IPS-NIHi7 (cell line): ENCODE measurements at regions not wholly inside any gene's neighbourhood (a gene's known extent, or its start where the extent isn't known, plus 50 kb on each side); places are given as distances from the start of the nearest gene placed in this dataset.
"Not testable (repeated sequence)": the region's sequence is repeated elsewhere in the genome, so short reads cannot be mapped to it uniquely, and the experiment has no call there.

Experiments used
- DNase-seq: peaks from one replicate; pipeline ENCODE4 v3.0.0; 2012; ENCODE audit warnings: mixed read lengths; ENCODE audit errors: extremely low spot score

GRCh38 chr12:25424211-25424731 is 128.8 kb downstream of the LMNTD1 start:
- DNase-seq, result no peak

GRCh38 chr12:25423355-25424050 is 129.6 kb downstream of the LMNTD1 start:
- DNase-seq, result no peak

DNA sequence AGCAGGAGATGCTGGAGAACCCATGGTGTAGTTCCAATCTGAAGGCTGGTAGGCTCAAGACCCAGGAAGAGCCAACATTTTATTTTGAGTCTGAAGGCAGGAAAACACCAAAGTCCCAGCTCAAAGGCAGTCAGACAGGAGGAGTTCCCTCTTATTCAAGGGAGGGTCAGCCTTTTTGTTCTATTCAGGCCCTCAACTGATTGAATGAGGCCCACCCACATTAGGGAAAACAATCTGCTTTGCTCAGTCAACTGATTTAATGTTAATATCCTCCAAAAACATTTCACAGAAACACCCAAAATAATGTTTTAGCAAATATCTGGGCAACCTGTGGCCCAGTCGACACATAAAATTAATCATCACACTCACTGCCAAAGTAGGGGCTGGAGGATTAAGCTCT is 130.8 kb downstream of the LMNTD1 start:
- DNase-seq, result no peak

DNA sequence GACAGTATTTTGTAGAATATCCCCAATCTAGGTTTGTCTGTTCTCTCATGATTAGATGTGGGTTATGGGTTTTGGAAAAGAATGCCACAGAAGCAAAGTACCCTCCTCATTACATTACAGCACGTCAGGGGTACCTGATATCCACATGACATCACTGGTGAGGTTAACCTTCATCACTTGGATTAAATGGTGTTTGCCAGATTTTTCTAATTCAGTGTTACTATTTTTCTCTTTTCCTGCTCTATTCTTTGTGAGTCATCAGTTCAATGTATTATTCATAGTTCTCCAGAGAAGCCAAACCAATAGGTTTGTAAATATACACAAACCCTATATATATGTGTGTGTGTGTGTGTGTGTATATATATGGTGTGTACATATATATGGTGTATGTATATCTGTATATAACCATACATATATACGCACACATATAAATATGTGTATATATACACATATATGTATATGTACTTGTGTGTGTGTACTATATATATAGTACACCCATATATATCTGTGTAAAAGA is 131.4 kb downstream of the LMNTD1 start:
- no peak for DNase-seq

DNA sequence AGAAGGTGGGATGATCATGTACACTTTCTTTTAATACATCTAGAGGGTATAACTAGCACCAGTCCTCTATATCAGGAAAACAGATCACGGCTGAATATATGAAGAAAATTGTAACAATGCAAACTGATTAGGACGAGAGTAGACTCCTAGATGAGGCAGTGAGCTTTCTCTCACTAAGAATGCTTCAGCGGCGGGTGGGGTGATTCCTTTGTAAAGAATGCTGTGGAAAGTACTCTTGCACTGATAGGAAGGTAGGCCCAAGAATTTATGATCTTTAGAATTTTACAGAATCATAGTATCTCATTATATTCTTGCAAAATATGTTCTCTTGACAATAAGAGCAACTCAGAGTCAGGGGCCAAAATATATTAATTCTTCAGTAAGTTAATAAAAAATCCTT is 133.0 kb downstream of the LMNTD1 start:
- DNase-seq, result no peak

- no peak for DNase-seq
Measured at GRCh38 chr12:25419595-25419994, 133.5 kb downstream of the LMNTD1 start.

- no peak for DNase-seq
Measured at GRCh38 chr12:25417071-25417470, 136.0 kb downstream of the LMNTD1 start.

DNA sequence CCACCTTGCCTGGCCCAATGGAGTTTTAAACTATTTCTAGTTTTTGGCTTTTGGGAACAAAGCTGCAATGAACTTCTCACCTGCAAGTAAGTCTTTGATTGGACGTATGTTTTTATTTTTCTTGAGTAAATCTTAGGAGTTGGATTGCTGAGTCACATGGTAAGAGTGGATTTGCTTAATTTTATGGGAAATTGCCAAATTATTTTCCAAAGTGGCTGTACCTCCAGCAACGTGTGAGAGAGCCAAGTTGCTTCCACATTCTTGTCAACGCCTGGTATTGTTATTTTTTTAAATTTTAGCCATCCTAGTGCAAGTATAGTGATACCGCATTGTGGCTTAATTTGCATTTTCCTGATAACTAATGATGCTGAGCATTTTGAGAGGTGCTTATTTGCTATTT is 136.6 kb downstream of the LMNTD1 start:
- no peak for DNase-seq

DNA sequence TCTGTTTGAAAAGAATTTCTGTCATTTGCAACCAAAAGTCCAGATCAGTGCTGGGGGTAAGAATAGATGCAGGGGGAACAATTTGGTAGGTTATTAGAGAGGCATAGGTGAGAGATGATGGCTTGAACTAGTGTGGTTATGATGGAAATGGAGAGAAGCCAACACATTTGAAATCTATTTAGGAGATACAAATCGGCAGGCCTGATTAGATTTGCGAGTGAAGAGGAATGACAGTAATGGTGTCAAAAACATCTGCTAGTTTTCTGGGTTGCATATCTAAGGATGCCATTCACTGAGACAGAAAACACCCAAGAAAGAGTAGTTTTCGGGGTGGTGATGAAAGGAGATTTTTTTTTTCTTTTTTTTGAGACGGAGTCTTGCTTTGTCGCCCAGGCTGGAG is 138.1 kb downstream of the LMNTD1 start:
- no peak for DNase-seq

GRCh38 chr12:25412735-25413134 is 140.3 kb downstream of the LMNTD1 start:
- DNase-seq, result no peak

DNA sequence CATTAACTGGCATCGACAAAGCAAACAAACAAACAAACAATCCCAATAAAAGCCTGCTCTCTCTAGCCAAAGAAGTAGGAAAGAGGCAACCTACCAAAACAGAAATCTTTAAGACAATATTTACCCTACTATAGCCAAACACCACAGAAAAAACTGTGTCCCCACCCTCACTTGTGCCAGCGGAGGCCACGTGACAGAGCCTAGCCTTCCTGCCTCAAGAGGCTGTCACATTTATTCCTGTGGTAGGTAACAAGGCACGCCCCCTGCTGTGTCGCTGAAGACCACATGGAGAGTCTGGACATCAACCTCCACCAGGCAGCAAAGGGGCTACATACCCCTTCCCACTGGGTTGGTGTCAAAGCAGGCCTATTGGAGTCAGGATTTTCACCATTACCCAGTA is 148.1 kb downstream of the LMNTD1 start:
- no peak for DNase-seq

DNA sequence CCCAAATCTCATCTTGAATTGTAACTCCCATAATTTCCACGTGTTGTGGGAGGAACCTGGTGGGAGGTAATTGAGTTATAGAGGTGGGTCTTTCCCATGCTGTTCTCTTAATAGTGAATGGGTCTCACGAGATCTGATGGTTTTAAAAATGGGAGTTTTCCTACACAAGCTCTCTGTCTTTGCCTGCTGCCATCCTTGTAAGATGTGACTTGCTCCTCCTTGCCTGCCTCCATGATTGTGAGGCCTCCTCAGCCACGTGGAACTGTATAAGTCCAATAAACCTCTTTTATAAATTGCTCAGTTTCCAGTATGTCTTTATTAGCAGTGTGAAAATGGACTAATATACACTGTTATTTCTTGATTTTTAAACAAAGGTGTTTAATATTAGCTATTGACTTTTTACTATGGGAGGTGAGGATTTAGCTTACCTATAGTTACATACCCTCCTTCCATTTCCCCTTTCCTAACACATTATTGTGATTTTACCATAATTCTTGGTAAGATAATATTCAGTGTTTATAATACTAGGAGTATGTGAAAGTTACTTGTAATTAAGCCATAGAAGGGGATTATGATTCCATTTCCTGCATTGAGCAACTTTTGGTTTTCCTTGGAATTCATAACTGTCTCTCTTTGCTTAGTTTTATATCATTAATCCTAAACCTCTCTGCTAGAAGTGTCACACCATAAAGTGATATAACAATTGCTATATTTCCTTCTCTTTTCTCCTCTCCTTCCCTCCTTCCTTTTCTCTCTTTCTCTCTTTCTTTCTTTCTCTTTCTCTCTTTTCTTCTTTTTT is 151.0 kb upstream of the KRAS start:
- DNase-seq, result no peak

DNA sequence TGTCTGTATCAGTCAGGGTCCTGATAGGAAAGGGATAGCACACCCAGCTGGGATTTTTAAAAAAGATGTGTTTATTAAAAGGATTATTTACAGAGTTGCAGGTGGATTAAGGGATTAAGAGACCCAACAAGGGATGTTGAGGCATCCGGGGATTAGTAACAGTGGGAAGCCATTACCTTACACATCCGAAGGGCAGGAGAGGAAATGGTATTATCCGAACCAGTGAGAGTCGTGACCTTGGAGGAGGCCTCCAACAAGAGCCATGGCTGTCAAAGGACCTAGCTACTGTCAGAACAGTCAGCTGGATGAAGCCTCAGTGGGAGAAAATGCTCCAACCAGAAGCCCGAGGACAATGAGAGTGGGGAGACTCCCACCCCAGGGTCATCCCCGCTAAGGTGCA is 146.3 kb upstream of the KRAS start:
- no peak for DNase-seq

GRCh38 chr12:25395227-25395626 is 144.5 kb upstream of the KRAS start:
- no peak for DNase-seq

DNA sequence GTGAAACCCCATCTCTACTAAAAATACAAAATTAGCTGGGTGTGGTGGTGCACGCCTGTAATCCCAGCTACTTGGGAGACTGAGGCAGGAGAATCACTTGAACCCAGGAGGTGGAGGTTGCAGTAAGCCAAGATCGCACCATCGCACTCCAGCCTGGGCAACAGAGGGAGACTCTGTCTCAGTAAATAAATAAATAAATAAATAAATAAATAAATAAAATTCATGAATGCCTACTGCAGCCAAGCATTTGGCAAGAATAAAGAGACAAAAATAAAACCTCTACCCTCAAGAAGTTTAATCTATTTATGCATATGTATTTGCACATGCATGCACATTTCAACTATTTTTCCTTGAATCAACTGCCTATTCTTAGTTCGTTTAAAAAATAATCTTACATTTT is 144.0 kb upstream of the KRAS start:
- DNase-seq, result not testable (repeated sequence)

DNA sequence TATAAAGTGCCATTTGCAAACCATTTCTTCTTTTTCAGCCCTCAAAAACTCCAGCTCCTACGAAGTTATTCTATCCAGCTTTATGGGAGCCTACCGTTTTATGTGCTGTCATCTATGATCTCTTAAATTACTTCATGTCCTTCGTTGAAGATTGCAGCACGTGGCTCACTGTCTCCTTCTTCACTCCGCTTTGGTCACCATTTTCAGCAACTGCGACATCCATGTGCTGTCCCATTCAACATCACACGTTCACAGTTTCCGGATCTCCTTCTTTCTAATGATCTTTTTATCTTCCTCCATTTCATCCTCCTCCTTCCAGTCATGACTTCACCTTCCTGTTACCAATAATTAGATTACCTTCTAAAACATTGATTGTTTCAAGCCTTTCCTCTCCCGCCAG is 143.3 kb upstream of the KRAS start:
- DNase-seq, result no peak

DNA sequence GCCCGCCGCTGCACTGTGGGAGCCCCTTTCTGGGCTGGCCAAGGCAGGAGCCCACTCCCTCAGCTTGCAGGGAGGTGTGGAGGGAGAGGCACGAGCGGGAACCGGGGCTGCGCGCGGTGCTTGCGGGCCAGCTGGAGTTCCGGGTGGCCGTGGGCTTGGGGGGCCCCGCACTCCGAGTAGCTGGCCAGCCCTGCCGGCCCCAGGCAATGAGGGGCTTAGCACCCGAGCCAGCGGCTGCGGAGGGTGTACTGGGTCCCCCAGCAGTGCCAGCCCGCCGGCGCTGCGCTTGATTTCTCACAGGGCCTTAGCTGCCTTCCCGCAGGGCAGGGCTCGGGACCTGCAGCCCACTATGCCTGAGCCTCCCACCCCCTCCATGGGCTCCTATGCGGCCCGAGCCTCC is 140.6 kb upstream of the KRAS start:
- not testable (repeated sequence) for DNase-seq

GRCh38 chr12:25388183-25388582 is 137.5 kb upstream of the KRAS start:
- no peak for DNase-seq

- no peak for DNase-seq
Measured at GRCh38 chr12:25387732-25388050, 137.0 kb upstream of the KRAS start.

- DNase-seq, result peak; percentile 66
Measured at GRCh38 chr12:25386831-25387731, 136.4 kb upstream of the KRAS start.

DNA sequence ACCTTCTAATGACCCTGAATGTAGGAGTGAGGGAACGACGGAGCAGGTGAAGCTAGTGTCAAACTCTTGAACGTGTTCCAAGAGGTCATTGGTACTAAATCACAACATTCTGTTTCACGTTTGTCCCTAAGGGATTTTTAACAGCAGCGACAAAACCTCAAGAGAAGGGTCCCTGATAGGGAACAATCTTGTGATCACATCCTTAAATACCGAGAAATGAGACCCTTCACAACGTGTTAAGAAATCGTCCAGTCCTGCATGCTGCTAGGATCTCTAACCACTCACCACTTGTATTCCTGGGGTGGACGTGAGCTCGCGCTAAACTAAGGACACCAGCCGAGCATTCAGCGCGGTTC is 134.1 kb upstream of the KRAS start:
- no peak for DNase-seq
